Endothelial cell of umbilical vein (primary cell): ENCODE measurements at regions not wholly inside any gene's neighbourhood (a gene's known extent, or its start where the extent isn't known, plus 50 kb on each side); places are given as distances from the start of the nearest gene placed in this dataset.

ENCODE experiments used
- BruUV-seq: library from RNA; stranded (reverse); fragments of 400-500 nt; replicated peaks from 2 replicates; lab custom pipeline; 2021; lab: Mats Ljungman, UMichigan
- CTCF ChIA-PET: fragments of 300-600, 350-600 bp; sonication (Branson Sonifier 250); formaldehyde crosslinking; loops from one replicate; lab custom pipeline; 2021; ENCODE audit warnings: antibody characterized with exemption, inconsistent platforms; lab: Charles Lee
- POLR2A ChIA-PET: fragments of 300-600, 350-600 bp; sonication (Branson Sonifier 250); formaldehyde crosslinking; loops from one replicate; lab custom pipeline; 2021; ENCODE audit warnings: antibody characterized with exemption, inconsistent platforms; lab: Charles Lee
- DNase-seq: peaks from one replicate; pipeline ENCODE4 v3.0.0-alpha.2; 2011; ENCODE audit warnings: low read depth, low spot score
- FAIRE-seq: peaks from 2 replicates; lab custom pipeline; 2011; peaks lifted over from hg19 to GRCh38; lab: Jason Lieb, UNC
- H2AFZ ChIP-seq: 2 replicates; pipeline ENCODE4 v1.6.0; 2012; ENCODE audit warnings: low read depth, low read length, control low read depth, inconsistent platforms
- H3K27ac ChIP-seq: 2 replicates; pipeline ENCODE4 v1.5.1; 2011; ENCODE audit warnings: low read depth, mild to moderate bottlenecking, control low read depth, low read length, moderate library complexity; ENCODE audit not compliant: insufficient read depth
- H3K27me3 ChIP-seq, 2 experiments: 2 replicates each; pipeline versions ENCODE4 v1.6.0 to v1.6.1; 2011; ENCODE audit warnings: low read length in 2 of 2, mixed read lengths in 1 of 2; ENCODE audit not compliant: control insufficient read depth in 2 of 2, insufficient read depth in 2 of 2
- H3K36me3 ChIP-seq, 2 experiments: 2 replicates in 1 of 2; 3 replicates in 1 of 2; pipeline ENCODE4 v1.5.1; 2011; ENCODE audit warnings: low read length in 2 of 2, mild to moderate bottlenecking in 1 of 2, moderate library complexity in 1 of 2; ENCODE audit not compliant: control insufficient read depth in 2 of 2, insufficient read depth in 2 of 2; ENCODE audit errors: extremely low read depth in 1 of 2
- H3K4me1 ChIP-seq: 3 replicates; pipeline ENCODE4 v1.5.1; 2011; ENCODE audit warnings: mild to moderate bottlenecking, low read length; ENCODE audit not compliant: control insufficient read depth, insufficient read depth; ENCODE audit errors: extremely low read depth
- H3K4me2 ChIP-seq: 2 replicates; pipeline ENCODE4 v1.6.1; 2011; ENCODE audit warnings: low read length, control low read depth, mixed read lengths; ENCODE audit not compliant: insufficient read depth
- H3K4me3 ChIP-seq, 3 experiments: fragments of 200-600 bp in 1 of 3; sonication (generic), shearing (Covaris generic) in 1 of 3; replicated peaks in 1 of 3; 2 replicates each; pipeline ENCODE4 v1.5.1; 2011 to 2016; ENCODE audit warnings: control low read depth in 3 of 3, low read length in 3 of 3, mild to moderate bottlenecking in 2 of 3, inconsistent platforms in 1 of 3, low read depth in 1 of 3, moderate library complexity in 1 of 3; ENCODE audit not compliant: insufficient read depth in 1 of 3
- H3K79me2 ChIP-seq: 2 replicates; pipeline ENCODE4 v1.6.0; 2012; ENCODE audit warnings: low read length, inconsistent platforms; ENCODE audit not compliant: control insufficient read depth, insufficient read depth
- H3K9ac ChIP-seq: replicated peaks from 2 replicates; pipeline ENCODE3; 2011; ENCODE audit warnings: low read length, control low read depth; ENCODE audit not compliant: insufficient read depth; ENCODE audit errors: extremely low read depth
- H3K9me1 ChIP-seq: replicated peaks from 3 replicates; pipeline ENCODE4 v1.6.0; 2011; ENCODE audit warnings: mild to moderate bottlenecking, low read length; ENCODE audit not compliant: control insufficient read depth, insufficient read depth; ENCODE audit errors: extremely low read depth
- H3K9me3 ChIP-seq: replicated peaks from 2 replicates; pipeline ENCODE4 v1.5.1; 2012; ENCODE audit warnings: low read length, inconsistent platforms; ENCODE audit not compliant: control insufficient read depth, insufficient read depth
- H4K20me1 ChIP-seq: replicated peaks from 2 replicates; pipeline ENCODE3; 2011; ENCODE audit warnings: mild to moderate bottlenecking, low read length; ENCODE audit not compliant: control insufficient read depth, insufficient read depth; ENCODE audit errors: extremely low read depth
- EZH2 ChIP-seq: IDR thresholded peaks from 2 replicates; pipeline ENCODE4 v1.6.1; 2012; ENCODE audit warnings: borderline replicate concordance, low read depth, mild to moderate bottlenecking, moderate library complexity, low read length, inconsistent platforms; ENCODE audit not compliant: severe bottlenecking
- FOS ChIP-seq: IDR thresholded peaks from 2 replicates; pipeline ENCODE4 v1.6.1; 2011; ENCODE audit warnings: mild to moderate bottlenecking, low read length, moderate library complexity, borderline replicate concordance; ENCODE audit not compliant: insufficient read depth
- GATA2 ChIP-seq: IDR thresholded peaks from 2 replicates; pipeline ENCODE4 v1.7.0; 2011; ENCODE audit warnings: low read depth, mild to moderate bottlenecking, moderate library complexity, mixed read lengths, low read length; ENCODE audit not compliant: insufficient read length, insufficient read depth
- JUN ChIP-seq: IDR thresholded peaks from 2 replicates; pipeline ENCODE4 v1.6.1; 2011; ENCODE audit warnings: borderline replicate concordance, low read depth; ENCODE audit not compliant: insufficient read length, insufficient read depth
- MYC ChIP-seq: IDR thresholded peaks from one replicate; pipeline ENCODE4 v1.6.1; 2011; ENCODE audit warnings: mild to moderate bottlenecking, low read depth, low read length
- dilution Hi-C: fragments of 300-500 bp; cut with MboI; formaldehyde crosslinking; loops from one replicate; pipeline ENCODE4 v1.15.0; 2019; ENCODE audit warnings: low sequenced_read_pairs; ENCODE audit not compliant: extremely low pct_ligation_motif_present
- intact Hi-C: fragments of 100-400 bp; cut with micrococcal nuclease; formaldehyde crosslinking; loops from one replicate; pipeline ENCODE4 v1.10.0; 2022
- TF ChIP-seq, protein P1 (sequence below), 2 donors: IDR thresholded peaks; 1 replicate in 1 of 2; 2 replicates in 1 of 2; pipeline ENCODE4 v1.5.1; 2011; ENCODE audit warnings: low read length in 2 of 2, mild to moderate bottlenecking in 2 of 2, moderate library complexity in 2 of 2, control low read depth in 1 of 2, inconsistent platforms in 1 of 2, low read depth in 1 of 2; ENCODE audit not compliant: insufficient read depth in 1 of 2; ENCODE audit errors: extremely low read depth in 1 of 2

DNA sequence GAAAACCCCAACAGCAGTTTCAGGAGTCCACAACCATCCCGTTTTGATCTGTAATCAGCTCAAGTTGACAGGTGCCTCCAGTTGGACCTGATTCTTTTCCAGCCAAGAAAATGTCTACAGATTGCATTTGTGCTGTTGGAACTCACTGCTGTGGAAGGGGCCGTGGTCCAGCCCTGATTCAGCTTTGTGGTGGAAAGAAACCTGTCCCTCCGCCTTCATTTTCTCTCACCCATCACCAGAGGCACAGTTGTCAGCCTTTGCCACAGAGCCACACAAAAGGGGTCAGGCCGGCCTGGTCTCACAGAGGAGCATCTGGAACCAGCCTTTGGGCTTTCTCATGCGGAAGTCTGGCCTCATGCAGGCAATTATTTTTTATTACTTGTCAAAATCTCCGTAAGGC, 483.6 kb downstream of the GADD45G start:
- no peak for FAIRE-seq
- dilution Hi-C loops: no loop called here

DNA sequence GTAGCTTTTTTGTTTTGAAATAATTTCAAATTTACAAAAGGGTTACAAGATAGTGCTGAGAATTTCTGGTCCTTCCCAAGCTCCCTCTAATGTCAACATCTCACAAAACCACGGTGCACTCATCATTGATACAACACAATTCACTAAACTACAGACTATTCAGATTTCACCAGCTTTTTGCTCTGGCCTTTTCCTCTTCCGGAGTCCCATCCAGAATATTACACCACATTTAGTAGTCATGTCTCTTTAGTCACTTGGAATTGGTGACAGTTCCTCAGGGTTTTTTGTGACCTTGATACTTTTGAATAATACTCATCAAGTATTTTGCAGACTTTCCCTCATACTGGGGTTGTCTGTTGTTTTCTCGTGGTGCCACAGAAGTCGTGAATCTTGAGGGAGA, 484.0 kb downstream of the GADD45G start:
- intact Hi-C loops: no loop called here
- CTCF ChIA-PET: interaction anchor here (1.2 to 1.7 kb wide), 3 partner anchors 13 to 495 kb away, joined by 3 to 4 read pairs (median 3); no protein-coding TSS in a partner anchor
- Histone ChIP-seq H3K79me2 (no peaks in the 10 kb centered on the region), H3K9me3 (no peaks in the 10 kb centered on the region), H3K4me2 (no peak overlapping the region), H3K27ac (no peak overlapping the region), H3K4me3 (no peak overlapping the region), H3K4me1 (no peaks in the 10 kb centered on the region), H3K36me3 (no peaks in the 10 kb centered on the region), H3K9me1 (no peaks in the 10 kb centered on the region), H3K27me3 (no peaks in the 10 kb centered on the region), H4K20me1 (no peaks in the 10 kb centered on the region), H2AFZ (no peak overlapping the region), H3K9ac (no peak overlapping the region)
- POLR2A ChIA-PET: no interaction called here
- no peak for FAIRE-seq
- BruUV-seq: no TSS peak
- DNase-seq: no peak
- dilution Hi-C loops: no loop called here
- TF ChIP-seq JUN: no peak
- TF ChIP-seq GATA2: no peak
- no peak for TF ChIP-seq FOS
- TF ChIP-seq EZH2: no peak
- TF ChIP-seq, protein P1, sequence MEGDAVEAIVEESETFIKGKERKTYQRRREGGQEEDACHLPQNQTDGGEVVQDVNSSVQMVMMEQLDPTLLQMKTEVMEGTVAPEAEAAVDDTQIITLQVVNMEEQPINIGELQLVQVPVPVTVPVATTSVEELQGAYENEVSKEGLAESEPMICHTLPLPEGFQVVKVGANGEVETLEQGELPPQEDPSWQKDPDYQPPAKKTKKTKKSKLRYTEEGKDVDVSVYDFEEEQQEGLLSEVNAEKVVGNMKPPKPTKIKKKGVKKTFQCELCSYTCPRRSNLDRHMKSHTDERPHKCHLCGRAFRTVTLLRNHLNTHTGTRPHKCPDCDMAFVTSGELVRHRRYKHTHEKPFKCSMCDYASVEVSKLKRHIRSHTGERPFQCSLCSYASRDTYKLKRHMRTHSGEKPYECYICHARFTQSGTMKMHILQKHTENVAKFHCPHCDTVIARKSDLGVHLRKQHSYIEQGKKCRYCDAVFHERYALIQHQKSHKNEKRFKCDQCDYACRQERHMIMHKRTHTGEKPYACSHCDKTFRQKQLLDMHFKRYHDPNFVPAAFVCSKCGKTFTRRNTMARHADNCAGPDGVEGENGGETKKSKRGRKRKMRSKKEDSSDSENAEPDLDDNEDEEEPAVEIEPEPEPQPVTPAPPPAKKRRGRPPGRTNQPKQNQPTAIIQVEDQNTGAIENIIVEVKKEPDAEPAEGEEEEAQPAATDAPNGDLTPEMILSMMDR (IDR thresholded peaks at IDR 0.05; ENCODE audit: extremely low read depth in 1 of 2, insufficient read depth in 1 of 2, low read depth in 1 of 2, low read length in 2 of 2): no peak
- TF ChIP-seq MYC: no peak

More for the DNA sequence above, 483.6 kb downstream of the GADD45G start:
- no peaks in the 10 kb centered on the region for H3K27me3 ChIP-seq
- H3K4me2 ChIP-seq: no peak overlapping the region
- H4K20me1 ChIP-seq: no peaks in the 10 kb centered on the region
- intact Hi-C loops: no loop called here
- no peaks in the 10 kb centered on the region for H3K9me1 ChIP-seq
- H3K4me1 ChIP-seq: no peaks in the 10 kb centered on the region
- TF ChIP-seq MYC: no peak
- no peak overlapping the region for H3K4me3 ChIP-seq
- no peaks in the 10 kb centered on the region for H3K9me3 ChIP-seq
- H3K79me2 ChIP-seq: no peaks in the 10 kb centered on the region
- ChIA-PET CTCF (interaction anchor here (1.0 to 1.7 kb wide), 5 partner anchors 13 to 495 kb away, joined by 3 to 6 read pairs (median 4); no protein-coding TSS in a partner anchor), POLR2A (no interaction called here)
- H2AFZ ChIP-seq: no peak overlapping the region
- BruUV-seq: no TSS peak
- H3K36me3 ChIP-seq: no peaks in the 10 kb centered on the region
- no peak overlapping the region for H3K9ac ChIP-seq
- DNase-seq: no peak
- no peak overlapping the region for H3K27ac ChIP-seq
